Pancreas (tissue), 10 donors: ENCODE measurements at regions not wholly inside any gene's neighbourhood (a gene's known extent, or its start where the extent isn't known, plus 50 kb on each side); places are given as distances from the start of the nearest gene placed in this dataset.

Experiments
- ATAC-seq, 4 donors: fragments of 200-7000 bp; cut with Tn5 transposase; one replicate each; pipeline versions ENCODE4 v1.8.0 to v1.9.1; 2020; ENCODE audit warnings: mild to moderate bottlenecking in 4 of 4, moderate library complexity in 4 of 4
- DNase-seq, 6 donors: peaks; one replicate each; pipeline ENCODE4 v3.0.0-alpha.2; 2020
- FAIRE-seq: peaks from 2 replicates; lab custom pipeline; 2012; peaks lifted over from hg19 to GRCh38; lab: Jason Lieb, UNC
- H3K27ac ChIP-seq, 4 donors: fragments of 200-600 bp; sonication (generic); 1 replicate in 3 of 4; 2 replicates in 1 of 4; pipeline versions ENCODE4 v1.5.0 to v1.8.0; 2020
- H3K27me3 ChIP-seq, 4 donors: fragments of 200-600 bp; one replicate each; pipeline ENCODE4 v1.8.0; 2021
- H3K36me3 ChIP-seq, 3 donors: fragments of 200-600 bp; sonication (generic) in 1 of 3; one replicate each; pipeline versions ENCODE4 v1.5.0 to v1.8.0; 2020 to 2021
- H3K4me1 ChIP-seq, 3 donors: fragments of 200-600 bp; one replicate each; pipeline ENCODE4 v1.8.0; 2021
- H3K4me3 ChIP-seq, 4 donors: fragments of 200-600 bp; sonication (generic) in 2 of 4; one replicate each; pipeline versions ENCODE4 v1.5.0 to v1.8.0; 2020 to 2021
- H3K9me3 ChIP-seq, 4 donors: fragments of 200-600 bp; one replicate each; pipeline ENCODE4 v1.8.0; 2021
- WGBS, 2 donors: extraction: QIAGEN DNeasy Blood & Tissue Kit; methylation state at CpG; one replicate each; pipeline ENCODE4 v1.1.7; 2013; 5-methylcytosine and 5-hydroxymethylcytosine counted together
- intact Hi-C, 3 donors: fragments of 100-400 bp; cut with DNase I; formaldehyde crosslinking; loops; one replicate each; pipeline versions ENCODE4 v1.11.1 to v1.14.2; 2022
- TF ChIP-seq, protein P1 (sequence below), 4 donors: fragments of 200-600 bp; sonication (generic) in 3 of 4; IDR thresholded peaks; one replicate each; pipeline versions ENCODE4 v1.5.0 to v1.8.0; 2021; ENCODE audit warnings: antibody characterized with exemption in 4 of 4
- donor health status: healthy with polysubstance abuse.
- donor health status: DM: no; HTN: no; CAD: no; lungs with moderate emphysema.
- donor health status: DM: no; HTN: no; CAD: no.
- donor health status: control.
- donor health status: control.
- donor health status: Bipolar disorder and iron deficiency.
- donor health status: DM: yes; HTN: yes; CAD: no.
- donor health status: DM: no; HTN: no; CAD: no.
- donor health status: DM: no; HTN: no; CAD: no.
- donor health status: DM: yes; HTN: yes; CAD: no.

- H3K9me3 ChIP-seq, result no peaks in the 10 kb centered on the region
- no peak overlapping the region for H3K27ac ChIP-seq
- H3K36me3 ChIP-seq, result no peaks in the 10 kb centered on the region
- no peaks in the 10 kb centered on the region for H3K4me1 ChIP-seq
- no peak overlapping the region for H3K4me3 ChIP-seq
- H3K27me3 ChIP-seq, result no peaks in the 10 kb centered on the region
- TF ChIP-seq, protein P1, sequence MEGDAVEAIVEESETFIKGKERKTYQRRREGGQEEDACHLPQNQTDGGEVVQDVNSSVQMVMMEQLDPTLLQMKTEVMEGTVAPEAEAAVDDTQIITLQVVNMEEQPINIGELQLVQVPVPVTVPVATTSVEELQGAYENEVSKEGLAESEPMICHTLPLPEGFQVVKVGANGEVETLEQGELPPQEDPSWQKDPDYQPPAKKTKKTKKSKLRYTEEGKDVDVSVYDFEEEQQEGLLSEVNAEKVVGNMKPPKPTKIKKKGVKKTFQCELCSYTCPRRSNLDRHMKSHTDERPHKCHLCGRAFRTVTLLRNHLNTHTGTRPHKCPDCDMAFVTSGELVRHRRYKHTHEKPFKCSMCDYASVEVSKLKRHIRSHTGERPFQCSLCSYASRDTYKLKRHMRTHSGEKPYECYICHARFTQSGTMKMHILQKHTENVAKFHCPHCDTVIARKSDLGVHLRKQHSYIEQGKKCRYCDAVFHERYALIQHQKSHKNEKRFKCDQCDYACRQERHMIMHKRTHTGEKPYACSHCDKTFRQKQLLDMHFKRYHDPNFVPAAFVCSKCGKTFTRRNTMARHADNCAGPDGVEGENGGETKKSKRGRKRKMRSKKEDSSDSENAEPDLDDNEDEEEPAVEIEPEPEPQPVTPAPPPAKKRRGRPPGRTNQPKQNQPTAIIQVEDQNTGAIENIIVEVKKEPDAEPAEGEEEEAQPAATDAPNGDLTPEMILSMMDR (IDR thresholded peaks at IDR 0.05), result no peak
- ATAC-seq, result no peak
- intact Hi-C loops, result no loop called here
- FAIRE-seq, result peak; percentile 67
- DNase-seq, result no peak
Observed at GRCh38 chr2:228535396-228535795, 353.9 kb upstream of the SPHKAP start.

GRCh38 chr2:228533156-228533555 lies 351.7 kb upstream of the SPHKAP start:
- intact Hi-C loops, result no loop called here
- Histone ChIP-seq H3K4me3 (no peak overlapping the region), H3K27ac (no peak overlapping the region), H3K27me3 (no peaks in the 10 kb centered on the region), H3K9me3 (no peaks in the 10 kb centered on the region), H3K36me3 (no peaks in the 10 kb centered on the region), H3K4me1 (no peaks in the 10 kb centered on the region)
- TF ChIP-seq, protein P1 (IDR thresholded peaks at IDR 0.05), result no peak
- 43 to 44% methylated on average over 1 of the region's 1 CpG for WGBS, 2 donors
- FAIRE-seq (no peak), ATAC-seq (no peak), DNase-seq (no peak)

DNA sequence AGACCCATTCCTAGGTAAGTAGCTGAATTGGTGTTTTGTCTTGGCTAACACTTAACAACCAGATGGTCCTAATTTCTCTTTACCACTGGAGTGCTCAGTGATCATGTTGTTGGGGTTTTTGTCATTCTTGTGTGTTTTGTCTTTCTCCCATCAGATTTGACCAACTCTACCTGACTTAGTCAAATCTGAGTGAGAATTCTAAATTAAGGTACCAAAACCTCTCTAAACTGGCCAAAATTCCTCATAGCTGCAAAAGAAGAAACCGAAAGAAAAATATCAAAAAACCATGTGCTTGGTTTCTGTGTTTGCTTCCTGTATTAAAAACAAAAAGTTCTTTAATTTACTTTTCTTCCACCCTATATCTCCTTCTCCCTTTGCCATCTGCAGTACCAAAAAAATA lies 350.7 kb upstream of the SPHKAP start:
- intact Hi-C loops, result no loop called here
- Histone ChIP-seq H3K27ac (no peak overlapping the region), H3K27me3 (no peaks in the 10 kb centered on the region), H3K9me3 (no peaks in the 10 kb centered on the region), H3K36me3 (no peaks in the 10 kb centered on the region), H3K4me3 (no peak overlapping the region), H3K4me1 (no peaks in the 10 kb centered on the region)
- ATAC-seq (no peak), DNase-seq (no peak), FAIRE-seq (no peak)
- TF ChIP-seq, protein P1 (IDR thresholded peaks at IDR 0.05), result no peak
- 85 to 91% methylated on average over 1 of the region's 1 CpG for WGBS, 2 donors

GRCh38 chr2:228527197-228527881 lies 345.9 kb upstream of the SPHKAP start:
- H3K4me3 ChIP-seq, result no peak overlapping the region
- WGBS, 2 donors, result 27 to 32% methylated on average over 3 of the region's 3 CpGs
- TF ChIP-seq, protein P1 (IDR thresholded peaks at IDR 0.05), result no peak
- FAIRE-seq, result no peak
- ATAC-seq, result no peak
- no peaks in the 10 kb centered on the region for H3K9me3 ChIP-seq
- H3K27me3 ChIP-seq, result no peaks in the 10 kb centered on the region
- no peaks in the 10 kb centered on the region for H3K36me3 ChIP-seq
- DNase-seq, result no peak
- no peak overlapping the region for H3K27ac ChIP-seq
- no peaks in the 10 kb centered on the region for H3K4me1 ChIP-seq
- intact Hi-C loops, result no loop called here

GRCh38 chr2:228526687-228527086 lies 345.2 kb upstream of the SPHKAP start:
- H3K4me1 ChIP-seq, result no peaks in the 10 kb centered on the region
- ATAC-seq, result no peak
- no peak overlapping the region for H3K27ac ChIP-seq
- no peak for DNase-seq
- H3K36me3 ChIP-seq, result no peaks in the 10 kb centered on the region
- H3K27me3 ChIP-seq, result no peaks in the 10 kb centered on the region
- no peak overlapping the region for H3K4me3 ChIP-seq
- intact Hi-C loops, result no loop called here
- WGBS, 2 donors, result 60 to 78% methylated on average over 1 of the region's 1 CpG
- no peaks in the 10 kb centered on the region for H3K9me3 ChIP-seq
- TF ChIP-seq, protein P1 (IDR thresholded peaks at IDR 0.05), result no peak
- no peak for FAIRE-seq
